ENCODE measurements at regions not wholly inside any gene's neighbourhood (a gene's known extent, or its start where the extent isn't known, plus 50 kb on each side); places are given as distances from the start of the nearest gene placed in this dataset.

GRCh38 chr20:12649234-12649633, 359.5 kb upstream of the SPTLC3 start:
- Histone ChIP-seq H2AFZ (no peak overlapping the region), H3K9me3 (ENCODE audit: low read depth) (no peaks in the 10 kb centered on the region), H3K9me2 (replicated peaks; ENCODE audit: insufficient read depth) (no peaks in the 10 kb centered on the region), H3K27ac (no peak overlapping the region), H3K4me1 (ENCODE audit: insufficient read depth) (peaks cover 8% of the 10 kb centered on the region), H3K27me3 (no peaks in the 10 kb centered on the region), H4K20me1 (ENCODE audit: insufficient read depth, poor library complexity, severe bottlenecking) (no peaks in the 10 kb centered on the region), H3K4me2 (no peak overlapping the region), H3K79me2 (no peaks in the 10 kb centered on the region), H3K36me3 (replicated peaks; ENCODE audit: insufficient read depth, low read depth) (no peaks in the 10 kb centered on the region), H3K4me3 (no peak overlapping the region)
- TF ChIP-seq CTCF (IDR thresholded peaks at IDR 0.05; ENCODE audit: poor library complexity): no peak
- no peak for TF ChIP-seq EZH2 (IDR thresholded peaks at IDR 0.05; ENCODE audit: borderline replicate concordance)
- no peak for TF ChIP-seq EZH2phosphoT487 (IDR thresholded peaks at IDR 0.05; ENCODE audit: low read depth, severe bottlenecking, unreplicated experiment)
- DNase-seq (ENCODE audit: low spot score): no peak
- 51% methylated on average over 2 of the region's 2 CpGs for WGBS (ENCODE audit: low lambda C conversion rate, missing lambda C conversion rate)

- Histone ChIP-seq H3K9me3 (ENCODE audit: low read depth) (no peaks in the 10 kb centered on the region), H4K20me1 (ENCODE audit: insufficient read depth, poor library complexity, severe bottlenecking) (no peaks in the 10 kb centered on the region), H3K4me1 (ENCODE audit: insufficient read depth) (no peaks in the 10 kb centered on the region), H3K4me3 (no peak overlapping the region), H3K9me2 (replicated peaks; ENCODE audit: insufficient read depth) (no peaks in the 10 kb centered on the region), H3K79me2 (no peaks in the 10 kb centered on the region), H3K4me2 (no peak overlapping the region), H3K36me3 (replicated peaks; ENCODE audit: insufficient read depth, low read depth) (no peaks in the 10 kb centered on the region), H2AFZ (no peak overlapping the region), H3K27me3 (no peaks in the 10 kb centered on the region), H3K27ac (no peak overlapping the region)
- no peak for DNase-seq (ENCODE audit: low spot score)
- no peak for TF ChIP-seq EZH2 (IDR thresholded peaks at IDR 0.05; ENCODE audit: borderline replicate concordance)
- no peak for TF ChIP-seq CTCF (IDR thresholded peaks at IDR 0.05; ENCODE audit: poor library complexity)
- TF ChIP-seq EZH2phosphoT487 (IDR thresholded peaks at IDR 0.05; ENCODE audit: low read depth, severe bottlenecking, unreplicated experiment): no peak
Measured at GRCh38 chr20:12653642-12654041, 355.1 kb upstream of the SPTLC3 start.

- whole genome bisulfite sequencing (ENCODE audit: low lambda C conversion rate, missing lambda C conversion rate): 86% methylated on average over 1 of the region's 1 CpG
Measured at GRCh38 chr20:12659942-12660341, 348.8 kb upstream of the SPTLC3 start.

More at GRCh38 chr20:12659942-12660341, 348.8 kb upstream of the SPTLC3 start:
- Histone ChIP-seq H3K4me3 (no peak overlapping the region), H3K4me1 (ENCODE audit: insufficient read depth) (no peaks in the 10 kb centered on the region), H3K27me3 (no peaks in the 10 kb centered on the region), H4K20me1 (ENCODE audit: insufficient read depth, poor library complexity, severe bottlenecking) (no peaks in the 10 kb centered on the region), H3K4me2 (no peak overlapping the region), H3K27ac (no peak overlapping the region), H3K36me3 (replicated peaks; ENCODE audit: insufficient read depth, low read depth) (no peaks in the 10 kb centered on the region), H2AFZ (no peak overlapping the region), H3K9me2 (replicated peaks; ENCODE audit: insufficient read depth) (no peaks in the 10 kb centered on the region), H3K79me2 (no peaks in the 10 kb centered on the region), H3K9me3 (ENCODE audit: low read depth) (no peaks in the 10 kb centered on the region)
- no peak for TF ChIP-seq EZH2 (IDR thresholded peaks at IDR 0.05; ENCODE audit: borderline replicate concordance)
- TF ChIP-seq CTCF (IDR thresholded peaks at IDR 0.05; ENCODE audit: poor library complexity): no peak
- no peak for TF ChIP-seq EZH2phosphoT487 (IDR thresholded peaks at IDR 0.05; ENCODE audit: low read depth, severe bottlenecking, unreplicated experiment)
- no peak for DNase-seq (ENCODE audit: low spot score)

Data from hepatocyte (in vitro differentiated cells).